ENCODE measurements at regions not wholly inside any gene's neighbourhood (a gene's known extent, or its start where the extent isn't known, plus 50 kb on each side); places are given as distances from the start of the nearest gene placed in this dataset.

- intact Hi-C loops (cut with micrococcal nuclease; ENCODE audit: unreplicated experiment) (no loop called here), in situ Hi-C loops (cut with HindIII; ENCODE audit: extremely low pct_ligation_motif_present, low pct_unique_long_range_greater_than_20kb) (no loop called here)
- Histone ChIP-seq H3K79me2 (ENCODE audit: insufficient read depth, low read length) (no peaks in the 10 kb centered on the region), H3K4me2 (ENCODE audit: low read depth, low read length) (no peak overlapping the region), H3K9me3 (ENCODE audit: low read length) (no peaks in the 10 kb centered on the region), H3K36me3 (replicated peaks in 1 of 2; ENCODE audit: control insufficient read depth in 1 of 2, insufficient read depth in 2 of 2, low read length in 2 of 2) (no peaks in the 10 kb centered on the region), H3K4me1 (ENCODE audit: insufficient read depth, low read length) (no peaks in the 10 kb centered on the region), H4K20me1 (ENCODE audit: insufficient read depth, low read length) (no peaks in the 10 kb centered on the region), H3K27ac (ENCODE audit: extremely low read length, insufficient read depth, low read length) (no peak overlapping the region), H3K27me3 (ENCODE audit: control insufficient read depth in 1 of 2, insufficient read depth in 2 of 2, low read length in 2 of 2) (no peaks in the 10 kb centered on the region; a peak in 1 of 5 replicates), H2AFZ (ENCODE audit: low read length) (no peak overlapping the region), H3K9ac (ENCODE audit: insufficient read depth, low read depth, low read length) (no peak overlapping the region), H3K4me3 (replicated peaks in 1 of 3; ENCODE audit: insufficient read depth in 1 of 3, low read depth in 2 of 3, low read length in 3 of 3) (no peak overlapping the region)
- ATAC-seq (no peak), FAIRE-seq (no peak), DNase-seq (ENCODE audit: low spot score) (no peak)
- ChIA-PET CTCF (ENCODE audit: low intra/inter-chr PET ratio, low total read pairs) (no interaction called here), POLR2A (no interaction called here)
- BruUV-seq (replicated peaks) = no TSS peak
- no peak for TF ChIP-seq SALL1 (CRISPR knock-in tag; IDR thresholded peaks at IDR 0.05)
- TF ChIP-seq ZNF232 (CRISPR knock-in tag; IDR thresholded peaks at IDR 0.05; ENCODE audit: borderline replicate concordance) = no peak
- TF ChIP-seq MAFK (conservative IDR thresholded peaks at IDR 0.05 in 1 of 2, IDR thresholded peaks at IDR 0.05 in 1 of 2; ENCODE audit: low read length in 2 of 2) = peak; percentile 92 to 94
- no peak for TF ChIP-seq NFIC (IDR thresholded peaks at IDR 0.05; ENCODE audit: low read length)
- peak; percentile 92 for TF ChIP-seq MAFF (IDR thresholded peaks at IDR 0.05; ENCODE audit: low read depth, low read length)
- no peak for TF ChIP-seq SNAI1 (CRISPR knock-in tag; IDR thresholded peaks at IDR 0.05; ENCODE audit: borderline replicate concordance)
Measured at GRCh38 chr5:16382047-16382446, 83.6 kb downstream of the ZNF622 start.

GRCh38 chr5:16378762-16379161 lies 86.8 kb downstream of the ZNF622 start:
- Histone ChIP-seq H3K27me3 (ENCODE audit: control insufficient read depth in 1 of 2, insufficient read depth in 2 of 2, low read length in 2 of 2) (no peaks in the 10 kb centered on the region; a peak in 1 of 5 replicates), H3K36me3 (replicated peaks in 1 of 2; ENCODE audit: control insufficient read depth in 1 of 2, insufficient read depth in 2 of 2, low read length in 2 of 2) (no peaks in the 10 kb centered on the region), H3K4me1 (ENCODE audit: insufficient read depth, low read length) (no peaks in the 10 kb centered on the region), H3K9me3 (ENCODE audit: low read length) (no peaks in the 10 kb centered on the region), H3K4me3 (replicated peaks in 1 of 3; ENCODE audit: insufficient read depth in 1 of 3, low read depth in 2 of 3, low read length in 3 of 3) (no peak overlapping the region), H4K20me1 (ENCODE audit: insufficient read depth, low read length) (no peaks in the 10 kb centered on the region), H3K4me2 (ENCODE audit: low read depth, low read length) (no peak overlapping the region), H2AFZ (ENCODE audit: low read length) (no peak overlapping the region), H3K27ac (ENCODE audit: extremely low read length, insufficient read depth, low read length) (no peak overlapping the region), H3K9ac (ENCODE audit: insufficient read depth, low read depth, low read length) (no peak overlapping the region), H3K79me2 (ENCODE audit: insufficient read depth, low read length) (no peaks in the 10 kb centered on the region)
- ChIA-PET CTCF (ENCODE audit: low intra/inter-chr PET ratio, low total read pairs) (no interaction called here), POLR2A (no interaction called here)
- WGBS (ENCODE audit: low lambda C conversion rate) = 0% methylated on average over 2 of the region's 3 CpGs
- no peak for ATAC-seq
- in situ Hi-C loops (cut with HindIII; ENCODE audit: extremely low pct_ligation_motif_present, low pct_unique_long_range_greater_than_20kb) = no loop called here
- no TSS peak for BruUV-seq (replicated peaks)
- no peak for FAIRE-seq
- intact Hi-C loops (cut with micrococcal nuclease; ENCODE audit: unreplicated experiment) = no loop called here
- no peak for DNase-seq (ENCODE audit: low spot score)
- TF ChIP-seq RFXAP (CRISPR knock-in tag; IDR thresholded peaks at IDR 0.05; ENCODE audit: borderline replicate concordance) (no peak), ZBTB40 (IDR thresholded peaks at IDR 0.05) (no peak), ZBTB40 (CRISPR knock-in tag; IDR thresholded peaks at IDR 0.05) (no peak), GMEB1 (CRISPR knock-in tag; IDR thresholded peaks at IDR 0.05; ENCODE audit: borderline replicate concordance) (no peak)
